ENCODE measurements at regions not wholly inside any gene's neighbourhood (a gene's known extent, or its start where the extent isn't known, plus 50 kb on each side); places are given as distances from the start of the nearest gene placed in this dataset.

- ChIA-PET POLR2A (no interaction called here), CTCF (ENCODE audit: unreplicated experiment) (no interaction called here)
- Histone ChIP-seq H3K4me3 (ENCODE audit: low read depth, low read length, poor library complexity, severe bottlenecking) (no peak overlapping the region), H2AFZ (ENCODE audit: low read length) (no peak overlapping the region), H3K4me1 (ENCODE audit: insufficient read depth, low read length, poor library complexity, severe bottlenecking) (no peaks in the 10 kb centered on the region), H3K36me3 (ENCODE audit: insufficient read depth, low read length) (no peaks in the 10 kb centered on the region), H3K27ac (ENCODE audit: low read depth, low read length, poor library complexity, severe bottlenecking) (no peak overlapping the region), H4K20me1 (ENCODE audit: insufficient read depth, low read length) (no peaks in the 10 kb centered on the region), H3K4me2 (ENCODE audit: low read length) (no peak overlapping the region), H3K9me2 (ENCODE audit: insufficient read depth, low read length) (no peaks in the 10 kb centered on the region), H3K79me2 (ENCODE audit: insufficient read depth, low read depth, low read length) (no peaks in the 10 kb centered on the region), H3K9me3 (ENCODE audit: low read length) (no peaks in the 10 kb centered on the region)
- no TSS peak for BruUV-seq (replicated peaks)
- no peak for DNase-seq (ENCODE audit: low spot score)
- no peak for TF ChIP-seq CTCF (conservative IDR thresholded peaks at IDR 0.05; ENCODE audit: low read length)
- TF ChIP-seq EZH2phosphoT487 (IDR thresholded peaks at IDR 0.05; ENCODE audit: borderline replicate concordance, low read depth, low read length) = no peak
- intact Hi-C loops (cut with micrococcal nuclease; ENCODE audit: unreplicated experiment) = no loop called here
These were observed 747.3 kb upstream of the TENM4 start for GRCh38 chr11:80188076-80188627.

DNA sequence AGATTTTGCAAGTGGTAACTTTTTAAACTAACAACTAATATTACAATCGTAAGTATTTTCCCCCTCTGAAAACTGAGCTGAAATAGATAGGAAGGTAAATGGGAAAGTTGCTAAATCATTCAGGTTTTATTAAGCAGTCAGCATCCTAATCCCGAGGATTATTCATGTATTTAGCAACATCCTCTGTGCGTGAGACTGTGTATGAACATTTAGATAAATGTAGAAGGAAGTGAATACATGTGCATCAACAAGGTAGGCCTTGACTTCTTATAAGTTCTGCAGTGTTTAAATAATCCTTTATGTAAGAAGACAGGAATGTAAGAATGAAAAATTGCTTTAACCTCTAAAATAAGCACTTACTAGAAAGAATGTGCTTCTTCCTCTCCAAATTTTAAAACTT lies 745.9 kb upstream of the TENM4 start:
- no peaks in the 10 kb centered on the region for H4K20me1 ChIP-seq (ENCODE audit: insufficient read depth, low read length)
- H3K79me2 ChIP-seq (ENCODE audit: insufficient read depth, low read depth, low read length) = no peaks in the 10 kb centered on the region
- H2AFZ ChIP-seq (ENCODE audit: low read length) = no peak overlapping the region
- H3K4me2 ChIP-seq (ENCODE audit: low read length) = no peak overlapping the region
- POLR2A ChIA-PET = interaction anchor here (0.7 kb wide), 1 partner anchor 479 kb away, joined by 3 read pairs; no protein-coding TSS in a partner anchor
- BruUV-seq (replicated peaks) = no TSS peak
- CTCF ChIA-PET (ENCODE audit: unreplicated experiment) = no interaction called here
- DNase-seq (ENCODE audit: low spot score) = no peak
- H3K9me2 ChIP-seq (ENCODE audit: insufficient read depth, low read length) = no peaks in the 10 kb centered on the region
- H3K4me1 ChIP-seq (ENCODE audit: insufficient read depth, low read length, poor library complexity, severe bottlenecking) = no peaks in the 10 kb centered on the region
- no peak overlapping the region for H3K27ac ChIP-seq (ENCODE audit: low read depth, low read length, poor library complexity, severe bottlenecking)
- H3K4me3 ChIP-seq (ENCODE audit: low read depth, low read length, poor library complexity, severe bottlenecking) = no peak overlapping the region
- intact Hi-C loops (cut with micrococcal nuclease; ENCODE audit: unreplicated experiment) = no loop called here
- no peaks in the 10 kb centered on the region for H3K9me3 ChIP-seq (ENCODE audit: low read length)
- no peaks in the 10 kb centered on the region for H3K36me3 ChIP-seq (ENCODE audit: insufficient read depth, low read length)
- TF ChIP-seq CTCF (conservative IDR thresholded peaks at IDR 0.05; ENCODE audit: low read length) (no peak), EZH2phosphoT487 (IDR thresholded peaks at IDR 0.05; ENCODE audit: borderline replicate concordance, low read depth, low read length) (no peak)

- H3K27ac ChIP-seq (ENCODE audit: low read depth, low read length, poor library complexity, severe bottlenecking) = no peak overlapping the region
- no peaks in the 10 kb centered on the region for H3K79me2 ChIP-seq (ENCODE audit: insufficient read depth, low read depth, low read length)
- no peaks in the 10 kb centered on the region for H3K9me3 ChIP-seq (ENCODE audit: low read length)
- ChIA-PET POLR2A (no interaction called here), CTCF (ENCODE audit: unreplicated experiment) (no interaction called here)
- BruUV-seq (replicated peaks) = no TSS peak
- no peak overlapping the region for H3K4me3 ChIP-seq (ENCODE audit: low read depth, low read length, poor library complexity, severe bottlenecking)
- no peaks in the 10 kb centered on the region for H4K20me1 ChIP-seq (ENCODE audit: insufficient read depth, low read length)
- TF ChIP-seq EZH2phosphoT487 (IDR thresholded peaks at IDR 0.05; ENCODE audit: borderline replicate concordance, low read depth, low read length) = no peak
- no peak for TF ChIP-seq CTCF (conservative IDR thresholded peaks at IDR 0.05; ENCODE audit: low read length)
- H2AFZ ChIP-seq (ENCODE audit: low read length) = no peak overlapping the region
- intact Hi-C loops (cut with micrococcal nuclease; ENCODE audit: unreplicated experiment) = no loop called here
- H3K9me2 ChIP-seq (ENCODE audit: insufficient read depth, low read length) = no peaks in the 10 kb centered on the region
- no peaks in the 10 kb centered on the region for H3K4me1 ChIP-seq (ENCODE audit: insufficient read depth, low read length, poor library complexity, severe bottlenecking)
- DNase-seq (ENCODE audit: low spot score) = no peak
- H3K36me3 ChIP-seq (ENCODE audit: insufficient read depth, low read length) = no peaks in the 10 kb centered on the region
- H3K4me2 ChIP-seq (ENCODE audit: low read length) = no peak overlapping the region
These were observed 742.1 kb upstream of the TENM4 start for GRCh38 chr11:80182901-80183300.
